ENCODE measurements at regions not wholly inside any gene's neighbourhood (a gene's known extent, or its start where the extent isn't known, plus 50 kb on each side); places are given as distances from the start of the nearest gene placed in this dataset.
A peak's percentile ranks its signal among the peaks of the same experiment; 100 is the strongest.

DNA sequence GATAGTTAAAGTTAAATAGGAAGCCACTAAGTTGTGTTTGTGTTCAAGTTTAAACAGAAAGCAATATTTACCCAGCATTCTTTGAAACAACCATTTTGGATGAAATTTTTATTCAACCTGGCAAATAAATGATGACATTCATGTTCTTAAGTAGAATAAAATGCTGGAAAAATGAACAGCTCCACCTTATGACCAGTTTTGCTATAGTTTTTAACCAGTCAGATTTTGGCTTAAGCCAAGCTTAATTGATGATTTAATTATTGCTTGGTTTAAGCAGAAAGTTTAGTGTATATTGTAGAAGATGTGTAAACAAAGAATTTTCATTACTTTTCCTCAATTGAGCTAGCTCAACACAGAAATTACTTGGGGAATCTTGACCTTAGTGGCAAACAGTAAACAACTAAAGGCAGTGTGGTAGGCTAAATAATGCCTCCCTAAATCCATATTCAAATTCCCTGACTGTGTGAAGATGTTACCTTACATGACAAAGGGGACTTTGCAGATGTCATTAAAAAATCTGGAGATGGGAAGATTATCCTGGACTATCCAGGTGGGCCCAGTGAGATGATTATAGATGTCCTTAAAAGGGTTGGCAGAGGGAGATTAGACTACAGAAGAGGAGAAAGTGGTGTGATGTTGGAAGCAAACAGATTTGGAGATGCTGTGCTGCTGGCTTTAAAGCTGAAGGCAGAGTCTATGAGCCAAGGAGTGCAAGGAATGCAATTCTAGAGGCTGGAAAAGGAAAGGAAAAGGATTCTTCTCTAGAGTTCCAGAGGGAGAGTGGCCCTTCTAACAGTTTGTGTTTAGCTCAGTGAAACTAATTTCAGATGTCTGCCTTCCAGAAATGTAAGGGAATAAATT lies 448.6 kb upstream of the GOLIM4 start:
- H3K36me3 ChIP-seq (ENCODE audit: insufficient read depth, low read length), result no peaks in the 10 kb centered on the region
- TF ChIP-seq EZH2 (IDR thresholded peaks at IDR 0.05; ENCODE audit: borderline replicate concordance, insufficient read depth, low read length, poor library complexity, severe bottlenecking), result no peak
- TF ChIP-seq, protein P1, sequence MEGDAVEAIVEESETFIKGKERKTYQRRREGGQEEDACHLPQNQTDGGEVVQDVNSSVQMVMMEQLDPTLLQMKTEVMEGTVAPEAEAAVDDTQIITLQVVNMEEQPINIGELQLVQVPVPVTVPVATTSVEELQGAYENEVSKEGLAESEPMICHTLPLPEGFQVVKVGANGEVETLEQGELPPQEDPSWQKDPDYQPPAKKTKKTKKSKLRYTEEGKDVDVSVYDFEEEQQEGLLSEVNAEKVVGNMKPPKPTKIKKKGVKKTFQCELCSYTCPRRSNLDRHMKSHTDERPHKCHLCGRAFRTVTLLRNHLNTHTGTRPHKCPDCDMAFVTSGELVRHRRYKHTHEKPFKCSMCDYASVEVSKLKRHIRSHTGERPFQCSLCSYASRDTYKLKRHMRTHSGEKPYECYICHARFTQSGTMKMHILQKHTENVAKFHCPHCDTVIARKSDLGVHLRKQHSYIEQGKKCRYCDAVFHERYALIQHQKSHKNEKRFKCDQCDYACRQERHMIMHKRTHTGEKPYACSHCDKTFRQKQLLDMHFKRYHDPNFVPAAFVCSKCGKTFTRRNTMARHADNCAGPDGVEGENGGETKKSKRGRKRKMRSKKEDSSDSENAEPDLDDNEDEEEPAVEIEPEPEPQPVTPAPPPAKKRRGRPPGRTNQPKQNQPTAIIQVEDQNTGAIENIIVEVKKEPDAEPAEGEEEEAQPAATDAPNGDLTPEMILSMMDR (IDR thresholded peaks at IDR 0.05; ENCODE audit: poor library complexity, severe bottlenecking), result peak; percentile 27
- no peak overlapping the region for H3K4me2 ChIP-seq (ENCODE audit: low read length)
- H3K27me3 ChIP-seq (ENCODE audit: insufficient read depth, low read depth, low read length), result no peaks in the 10 kb centered on the region
- no peaks in the 10 kb centered on the region for H3K9me2 ChIP-seq (ENCODE audit: insufficient read depth, low read length)
- no peak overlapping the region for H3K27ac ChIP-seq (ENCODE audit: low read length)
- no peaks in the 10 kb centered on the region for H3K79me2 ChIP-seq (replicated peaks; ENCODE audit: insufficient read depth, low read length)
- H3F3A ChIP-seq (ENCODE audit: insufficient read depth, low read length, poor library complexity, severe bottlenecking), result no peaks in the 10 kb centered on the region
- H3K4me3 ChIP-seq (ENCODE audit: low read length), result no peak overlapping the region
- H2AFZ ChIP-seq (ENCODE audit: low read depth, low read length), result no peak overlapping the region
- no peaks in the 10 kb centered on the region for H4K20me1 ChIP-seq (ENCODE audit: insufficient read depth)
- H3K9ac ChIP-seq (ENCODE audit: low read length), result no peak overlapping the region
- H3K9me3 ChIP-seq (ENCODE audit: low read length), result no peaks in the 10 kb centered on the region

DNA sequence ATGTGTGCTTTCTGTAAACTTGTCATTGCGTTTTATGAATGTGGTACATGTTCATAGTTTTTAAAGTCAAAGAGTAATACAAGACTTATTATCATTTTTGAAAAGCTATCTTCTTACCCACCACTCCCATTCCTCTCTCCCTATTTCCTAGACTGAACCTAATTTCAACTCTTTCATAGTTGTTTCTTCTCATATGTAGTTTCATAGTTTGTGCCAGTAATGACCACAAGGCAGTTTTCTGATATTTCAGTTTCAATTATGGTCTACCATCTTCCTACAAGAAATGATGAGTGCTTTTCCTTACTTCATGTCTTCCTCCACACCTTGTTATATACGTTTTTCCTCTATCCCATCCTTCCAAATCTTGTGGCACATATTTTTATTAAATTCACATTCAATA lies 445.0 kb upstream of the GOLIM4 start:
- no peaks in the 10 kb centered on the region for H3K36me3 ChIP-seq (ENCODE audit: insufficient read depth, low read length)
- H3K4me2 ChIP-seq (ENCODE audit: low read length), result no peak overlapping the region
- H3K4me3 ChIP-seq (ENCODE audit: low read length), result no peak overlapping the region
- no peaks in the 10 kb centered on the region for H3K27me3 ChIP-seq (ENCODE audit: insufficient read depth, low read depth, low read length)
- TF ChIP-seq EP300 (conservative IDR thresholded peaks at IDR 0.05; ENCODE audit: poor library complexity, severe bottlenecking), result no peak
- no peak for TF ChIP-seq POLR2AphosphoS5 (IDR thresholded peaks at IDR 0.05)
- TF ChIP-seq EZH2 (IDR thresholded peaks at IDR 0.05; ENCODE audit: borderline replicate concordance, insufficient read depth, low read length, poor library complexity, severe bottlenecking), result no peak
- no peak for TF ChIP-seq MXI1 (conservative IDR thresholded peaks at IDR 0.05; ENCODE audit: poor library complexity, severe bottlenecking)
- TF ChIP-seq SMC3 (conservative IDR thresholded peaks at IDR 0.05; ENCODE audit: poor library complexity), result no peak
- TF ChIP-seq, protein P2, sequence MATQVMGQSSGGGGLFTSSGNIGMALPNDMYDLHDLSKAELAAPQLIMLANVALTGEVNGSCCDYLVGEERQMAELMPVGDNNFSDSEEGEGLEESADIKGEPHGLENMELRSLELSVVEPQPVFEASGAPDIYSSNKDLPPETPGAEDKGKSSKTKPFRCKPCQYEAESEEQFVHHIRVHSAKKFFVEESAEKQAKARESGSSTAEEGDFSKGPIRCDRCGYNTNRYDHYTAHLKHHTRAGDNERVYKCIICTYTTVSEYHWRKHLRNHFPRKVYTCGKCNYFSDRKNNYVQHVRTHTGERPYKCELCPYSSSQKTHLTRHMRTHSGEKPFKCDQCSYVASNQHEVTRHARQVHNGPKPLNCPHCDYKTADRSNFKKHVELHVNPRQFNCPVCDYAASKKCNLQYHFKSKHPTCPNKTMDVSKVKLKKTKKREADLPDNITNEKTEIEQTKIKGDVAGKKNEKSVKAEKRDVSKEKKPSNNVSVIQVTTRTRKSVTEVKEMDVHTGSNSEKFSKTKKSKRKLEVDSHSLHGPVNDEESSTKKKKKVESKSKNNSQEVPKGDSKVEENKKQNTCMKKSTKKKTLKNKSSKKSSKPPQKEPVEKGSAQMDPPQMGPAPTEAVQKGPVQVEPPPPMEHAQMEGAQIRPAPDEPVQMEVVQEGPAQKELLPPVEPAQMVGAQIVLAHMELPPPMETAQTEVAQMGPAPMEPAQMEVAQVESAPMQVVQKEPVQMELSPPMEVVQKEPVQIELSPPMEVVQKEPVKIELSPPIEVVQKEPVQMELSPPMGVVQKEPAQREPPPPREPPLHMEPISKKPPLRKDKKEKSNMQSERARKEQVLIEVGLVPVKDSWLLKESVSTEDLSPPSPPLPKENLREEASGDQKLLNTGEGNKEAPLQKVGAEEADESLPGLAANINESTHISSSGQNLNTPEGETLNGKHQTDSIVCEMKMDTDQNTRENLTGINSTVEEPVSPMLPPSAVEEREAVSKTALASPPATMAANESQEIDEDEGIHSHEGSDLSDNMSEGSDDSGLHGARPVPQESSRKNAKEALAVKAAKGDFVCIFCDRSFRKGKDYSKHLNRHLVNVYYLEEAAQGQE (IDR thresholded peaks at IDR 0.05; ENCODE audit: borderline replicate concordance), result no peak
- TF ChIP-seq, protein P1 (IDR thresholded peaks at IDR 0.05; ENCODE audit: poor library complexity, severe bottlenecking), result no peak
- no peak for TF ChIP-seq RAD21 (conservative IDR thresholded peaks at IDR 0.05)
- no peak for TF ChIP-seq TAF1 (IDR thresholded peaks at IDR 0.05; ENCODE audit: low read depth)
- no peaks in the 10 kb centered on the region for H3F3A ChIP-seq (ENCODE audit: insufficient read depth, low read length, poor library complexity, severe bottlenecking)
- H3K9ac ChIP-seq (ENCODE audit: low read length), result no peak overlapping the region
- H4K20me1 ChIP-seq (ENCODE audit: insufficient read depth), result no peaks in the 10 kb centered on the region
- H3K27ac ChIP-seq (ENCODE audit: low read length), result no peak overlapping the region
- H2AFZ ChIP-seq (ENCODE audit: low read depth, low read length), result no peak overlapping the region
- no peaks in the 10 kb centered on the region for H3K79me2 ChIP-seq (replicated peaks; ENCODE audit: insufficient read depth, low read length)
- no peaks in the 10 kb centered on the region for H3K9me2 ChIP-seq (ENCODE audit: insufficient read depth, low read length)
- no peaks in the 10 kb centered on the region for H3K9me3 ChIP-seq (ENCODE audit: low read length)
